ENCODE measurements at regions not wholly inside any gene's neighbourhood (a gene's known extent, or its start where the extent isn't known, plus 50 kb on each side); places are given as distances from the start of the nearest gene placed in this dataset.
A peak's percentile ranks its signal among the peaks of the same experiment; 100 is the strongest.
"Not testable (repeated sequence)": the region's sequence is repeated elsewhere in the genome, so short reads cannot be mapped to it uniquely, and the experiment has no call there.

- no peak for ATAC-seq (replicated peaks)
- Mint-ChIP-seq H3K4me1 (no peaks in the 10 kb centered on the region), H3K27me3 (peaks cover 7% of the 10 kb centered on the region), H3K27ac (no peak overlapping the region), H3K36me3 (ENCODE audit: low read depth) (no peaks in the 10 kb centered on the region), H3K9me3 (no peaks in the 10 kb centered on the region), H3K4me3 (no peak overlapping the region)
Measured at GRCh38 chr11:110514967-110515366, 85.2 kb downstream of the FDX1 start.

- H3K27me3 Mint-ChIP-seq; H3K9me3 Mint-ChIP-seq; H3K36me3 Mint-ChIP-seq (ENCODE audit: low read depth); H3K4me1 Mint-ChIP-seq; H3K27ac Mint-ChIP-seq; ATAC-seq (replicated peaks); H3K4me3 Mint-ChIP-seq: not testable (repeated sequence)
Measured at GRCh38 chr11:110517381-110517780, 87.6 kb downstream of the FDX1 start.

- H3K4me1 Mint-ChIP-seq, result no peaks in the 10 kb centered on the region
- no peaks in the 10 kb centered on the region for H3K36me3 Mint-ChIP-seq (ENCODE audit: low read depth)
- no peak for ATAC-seq (replicated peaks)
- no peaks in the 10 kb centered on the region for H3K9me3 Mint-ChIP-seq
- no peak overlapping the region for H3K4me3 Mint-ChIP-seq
- no peaks in the 10 kb centered on the region for H3K27me3 Mint-ChIP-seq
- no peak overlapping the region for H3K27ac Mint-ChIP-seq
Measured at GRCh38 chr11:110518809-110519514, 89.2 kb downstream of the FDX1 start.

- Mint-ChIP-seq H3K4me3 (no peak overlapping the region), H3K27me3 (no peaks in the 10 kb centered on the region), H3K4me1 (no peaks in the 10 kb centered on the region), H3K36me3 (ENCODE audit: low read depth) (no peaks in the 10 kb centered on the region), H3K27ac (no peak overlapping the region), H3K9me3 (no peaks in the 10 kb centered on the region)
- no peak for ATAC-seq (replicated peaks)
Measured at GRCh38 chr11:110519796-110520195, 90.0 kb downstream of the FDX1 start.

GRCh38 chr11:110522471-110522870 is 92.7 kb downstream of the FDX1 start:
- peak overlapping the region; percentile 26 for H3K27ac Mint-ChIP-seq
- no peaks in the 10 kb centered on the region for H3K4me1 Mint-ChIP-seq
- H3K27me3 Mint-ChIP-seq, result no peaks in the 10 kb centered on the region
- H3K4me3 Mint-ChIP-seq, result no peak overlapping the region
- ATAC-seq (replicated peaks), result no peak
- H3K36me3 Mint-ChIP-seq (ENCODE audit: low read depth), result no peaks in the 10 kb centered on the region
- no peaks in the 10 kb centered on the region for H3K9me3 Mint-ChIP-seq

- H3K27ac Mint-ChIP-seq, result no peak overlapping the region
- no peaks in the 10 kb centered on the region for H3K4me1 Mint-ChIP-seq
- no peaks in the 10 kb centered on the region for H3K36me3 Mint-ChIP-seq (ENCODE audit: low read depth)
- ATAC-seq (replicated peaks), result no peak
- H3K9me3 Mint-ChIP-seq, result peaks cover 8% of the 10 kb centered on the region
- H3K27me3 Mint-ChIP-seq, result no peaks in the 10 kb centered on the region
- H3K4me3 Mint-ChIP-seq, result no peak overlapping the region
Measured at GRCh38 chr11:110524238-110524637, 94.5 kb downstream of the FDX1 start.

- no peaks in the 10 kb centered on the region for H3K4me1 Mint-ChIP-seq
- no peaks in the 10 kb centered on the region for H3K36me3 Mint-ChIP-seq (ENCODE audit: low read depth)
- H3K27me3 Mint-ChIP-seq, result no peaks in the 10 kb centered on the region
- H3K9me3 Mint-ChIP-seq, result peaks cover 8% of the 10 kb centered on the region
- H3K27ac Mint-ChIP-seq, result no peak overlapping the region
- ATAC-seq (replicated peaks), result peak; percentile 59
- H3K4me3 Mint-ChIP-seq, result no peak overlapping the region
Measured at GRCh38 chr11:110525883-110526282, 96.1 kb downstream of the FDX1 start.

GRCh38 chr11:110526323-110526722 is 96.6 kb downstream of the FDX1 start:
- no peaks in the 10 kb centered on the region for H3K36me3 Mint-ChIP-seq (ENCODE audit: low read depth)
- H3K9me3 Mint-ChIP-seq, result peaks cover 8% of the 10 kb centered on the region
- H3K27ac Mint-ChIP-seq, result no peak overlapping the region
- H3K4me1 Mint-ChIP-seq, result no peaks in the 10 kb centered on the region
- H3K27me3 Mint-ChIP-seq, result no peaks in the 10 kb centered on the region
- peak; percentile 44 for ATAC-seq (replicated peaks)
- H3K4me3 Mint-ChIP-seq, result no peak overlapping the region

All from activated T-helper 17 cell treated with anti-CD3 and anti-CD28 coated beads, Interleukin-2, amount 50 U/mL, for 72 hours (primary cell).